GM18873 (cell line): ENCODE measurements at regions not wholly inside any gene's neighbourhood (a gene's known extent, or its start where the extent isn't known, plus 50 kb on each side); places are given as distances from the start of the nearest gene placed in this dataset.
"Not testable (repeated sequence)": the region's sequence is repeated elsewhere in the genome, so short reads cannot be mapped to it uniquely, and the experiment has no call there.

ENCODE experiments used
- ATAC-seq: cut with Tn5 transposase; IDR thresholded peaks from one replicate; pipeline ENCODE4 v1.9.1; 2021; ENCODE audit warnings: mild to moderate bottlenecking, moderate library complexity, moderate number of reproducible peaks; ENCODE audit not compliant: unreplicated experiment, low FRiP score

- ATAC-seq = no peak
These were observed 408.0 kb downstream of the RPS24 start for GRCh38 chr10:78441694-78442093.

DNA sequence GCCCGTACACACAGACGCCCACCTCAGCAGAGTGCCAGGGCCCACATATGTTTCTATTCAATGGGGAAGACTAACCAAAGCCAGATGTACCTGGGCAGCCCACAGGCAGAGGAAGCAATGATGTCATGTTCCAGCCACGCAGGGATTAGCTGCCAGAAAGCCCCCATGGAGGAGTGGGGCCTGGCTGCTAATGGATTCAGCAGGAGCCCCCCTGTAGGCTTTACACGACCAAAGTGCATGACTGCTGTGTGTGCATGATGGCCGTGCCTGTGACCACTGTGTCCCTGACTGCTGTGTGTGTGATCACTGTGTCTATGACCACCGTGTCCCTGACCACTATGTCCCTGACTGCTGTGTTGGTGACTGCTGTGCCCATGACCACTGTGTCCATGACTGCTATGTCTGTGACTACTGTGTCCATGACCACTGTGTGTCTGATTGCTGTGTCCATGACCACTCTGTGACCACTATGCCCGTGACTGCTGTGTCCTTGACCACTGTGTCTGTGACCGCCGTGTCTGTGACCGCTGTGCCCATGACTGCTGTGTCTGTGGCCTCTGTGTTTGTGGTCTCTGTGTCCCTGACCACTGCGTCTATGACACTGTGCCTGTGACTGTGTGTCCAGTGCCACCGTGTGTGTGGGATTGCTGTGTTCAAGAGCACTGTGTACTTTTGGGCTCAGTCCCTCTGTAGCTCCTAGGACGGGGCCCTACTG, 409.3 kb downstream of the RPS24 start:
- no peak for ATAC-seq

- ATAC-seq = no peak
These were observed 410.4 kb downstream of the RPS24 start for GRCh38 chr10:78443900-78444571.

DNA sequence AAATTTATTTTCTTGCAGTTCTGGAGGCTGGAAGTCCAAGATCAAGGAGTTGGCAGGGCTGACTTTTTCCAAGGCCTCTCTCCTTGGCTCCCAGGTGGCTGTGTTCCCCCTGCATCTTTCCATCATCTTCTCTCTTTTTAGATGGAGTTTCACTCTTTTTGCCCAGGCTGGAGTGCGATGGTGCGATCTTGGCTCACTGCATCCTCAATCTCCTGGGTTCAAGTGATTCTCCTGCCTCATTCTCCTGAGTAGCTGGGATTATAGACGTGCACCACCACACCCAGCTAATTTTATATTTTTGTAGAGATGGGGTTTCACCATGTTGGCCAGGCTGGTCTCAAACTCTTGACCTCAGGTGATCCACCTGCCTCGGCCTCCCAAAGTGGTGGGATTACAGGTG, 411.1 kb downstream of the RPS24 start:
- ATAC-seq = not testable (repeated sequence)

DNA sequence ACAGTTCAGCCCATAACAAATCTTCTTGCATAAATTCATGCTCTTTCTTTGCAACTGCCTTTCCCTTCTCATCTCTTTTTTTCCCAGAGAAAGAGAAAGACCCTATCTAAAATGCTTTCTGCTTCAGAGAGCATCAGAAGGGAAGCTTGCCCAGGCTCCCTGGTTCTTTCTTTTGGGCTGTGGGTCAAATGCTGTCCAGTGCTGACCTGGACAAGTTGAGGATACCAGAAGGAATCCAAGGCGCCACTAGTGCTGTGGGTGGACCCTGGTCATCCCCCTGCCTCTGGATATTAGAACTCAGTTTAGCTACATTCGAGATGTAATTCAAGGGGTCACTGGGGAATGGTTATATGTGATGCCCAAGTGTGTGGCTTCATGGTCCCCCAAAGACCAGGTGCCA, 411.6 kb downstream of the RPS24 start:
- ATAC-seq = no peak

DNA sequence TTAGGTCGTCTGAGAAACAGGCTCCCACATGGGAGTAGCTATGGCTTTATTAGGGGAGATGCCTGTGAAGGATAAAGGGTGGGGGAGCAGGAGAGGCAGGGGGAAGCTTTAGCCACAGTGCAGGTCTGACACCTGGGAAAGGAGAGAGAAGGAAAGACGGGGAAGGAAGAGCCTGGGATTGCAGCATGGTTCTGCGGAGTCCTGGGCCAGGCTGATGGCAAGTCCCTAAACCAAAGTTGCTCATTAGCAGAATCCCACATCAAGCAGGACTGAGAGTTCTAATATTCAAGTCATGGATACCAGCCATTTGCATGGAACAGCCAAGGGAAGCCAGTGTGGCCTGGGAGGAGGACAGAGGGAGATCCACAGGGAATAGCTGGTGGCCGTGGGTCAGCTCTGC, 414.8 kb downstream of the RPS24 start:
- no peak for ATAC-seq

DNA sequence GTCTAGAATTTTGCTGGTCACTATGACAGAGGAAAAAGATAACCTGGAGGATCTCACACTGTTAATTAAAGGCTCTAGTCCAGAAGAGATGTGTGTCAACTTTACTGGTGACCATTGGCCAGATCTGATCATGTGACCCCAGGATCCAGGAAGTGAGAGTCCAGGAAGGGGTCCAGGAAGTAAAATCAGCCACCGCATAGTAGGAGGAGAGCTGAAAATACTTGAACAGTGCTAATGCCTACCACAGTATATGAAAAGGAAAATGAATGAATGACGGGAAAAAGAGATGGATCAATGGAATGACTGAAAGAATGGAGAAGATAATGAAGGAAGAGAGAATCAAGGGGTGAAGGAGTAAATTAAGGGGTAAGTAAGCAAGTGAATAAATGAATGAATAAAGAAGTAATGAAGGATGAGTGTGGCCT, 415.3 kb downstream of the RPS24 start:
- ATAC-seq = no peak

DNA sequence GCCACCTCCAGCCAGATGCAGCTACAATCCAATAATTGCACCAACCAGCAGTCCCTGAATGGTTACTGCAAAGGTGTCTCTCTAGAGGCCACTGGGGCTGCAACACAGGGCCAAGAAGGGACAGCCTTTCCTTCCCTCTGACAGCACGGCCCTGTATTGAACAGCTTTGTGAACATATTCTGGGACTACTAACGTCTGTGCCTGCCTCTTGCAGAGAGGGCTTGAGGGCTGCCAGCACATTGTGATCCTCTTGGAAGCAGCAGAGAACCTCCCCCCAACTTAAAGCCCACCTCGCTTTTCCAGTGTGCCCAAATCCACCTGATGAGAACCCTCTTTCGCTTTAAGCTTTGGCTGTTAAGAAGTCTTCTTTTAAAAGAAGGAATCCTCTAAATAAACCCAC, 415.9 kb downstream of the RPS24 start:
- no peak for ATAC-seq

DNA sequence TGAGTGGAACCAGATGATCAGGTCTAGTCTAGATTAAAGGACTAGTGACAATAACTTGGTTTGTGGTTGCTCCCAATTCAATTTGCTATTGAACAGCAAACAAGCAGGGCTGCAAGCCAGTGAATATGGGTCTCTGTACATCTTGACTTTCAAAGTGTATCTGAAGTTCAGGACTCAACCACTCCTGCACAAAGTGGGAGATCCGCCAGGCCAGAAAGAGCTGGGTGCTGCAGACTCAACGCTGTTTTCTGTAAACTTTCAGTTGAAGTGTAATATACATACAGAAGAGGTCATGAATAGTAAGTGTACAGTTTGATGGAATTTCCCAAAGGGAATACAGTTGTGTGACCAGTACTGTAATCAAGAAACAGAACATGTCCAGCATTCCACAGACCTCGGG, 416.6 kb downstream of the RPS24 start:
- no peak for ATAC-seq

GRCh38 chr10:78450807-78451485, 417.3 kb downstream of the RPS24 start:
- ATAC-seq = no peak

GRCh38 chr10:78451592-78451991, 417.9 kb downstream of the RPS24 start:
- ATAC-seq = no peak

GRCh38 chr10:78454123-78454645, 420.5 kb downstream of the RPS24 start:
- no peak for ATAC-seq

DNA sequence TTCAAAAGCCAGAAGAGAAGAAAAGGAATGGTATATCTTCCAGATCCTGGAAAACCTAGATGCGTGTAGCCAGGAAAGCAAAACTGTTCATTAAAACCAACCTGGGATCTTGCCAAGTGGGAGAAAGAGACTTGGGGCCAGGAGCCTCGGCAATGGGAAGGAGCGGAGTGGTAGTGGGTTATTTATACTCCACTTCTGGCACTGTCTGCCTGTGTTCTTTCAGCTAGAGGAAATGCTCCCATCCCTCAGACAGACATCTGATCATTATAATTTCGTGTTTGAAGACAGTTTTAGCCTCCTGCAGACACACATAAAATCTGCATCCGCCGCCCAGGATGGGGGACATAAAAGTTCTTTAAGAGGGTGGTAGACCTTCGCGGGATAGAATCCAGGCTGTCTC, 421.6 kb downstream of the RPS24 start:
- no peak for ATAC-seq

GRCh38 chr10:78455811-78456210, 422.1 kb downstream of the RPS24 start:
- no peak for ATAC-seq

- ATAC-seq = no peak
These were observed 423.2 kb downstream of the RPS24 start for GRCh38 chr10:78456649-78457400.

DNA sequence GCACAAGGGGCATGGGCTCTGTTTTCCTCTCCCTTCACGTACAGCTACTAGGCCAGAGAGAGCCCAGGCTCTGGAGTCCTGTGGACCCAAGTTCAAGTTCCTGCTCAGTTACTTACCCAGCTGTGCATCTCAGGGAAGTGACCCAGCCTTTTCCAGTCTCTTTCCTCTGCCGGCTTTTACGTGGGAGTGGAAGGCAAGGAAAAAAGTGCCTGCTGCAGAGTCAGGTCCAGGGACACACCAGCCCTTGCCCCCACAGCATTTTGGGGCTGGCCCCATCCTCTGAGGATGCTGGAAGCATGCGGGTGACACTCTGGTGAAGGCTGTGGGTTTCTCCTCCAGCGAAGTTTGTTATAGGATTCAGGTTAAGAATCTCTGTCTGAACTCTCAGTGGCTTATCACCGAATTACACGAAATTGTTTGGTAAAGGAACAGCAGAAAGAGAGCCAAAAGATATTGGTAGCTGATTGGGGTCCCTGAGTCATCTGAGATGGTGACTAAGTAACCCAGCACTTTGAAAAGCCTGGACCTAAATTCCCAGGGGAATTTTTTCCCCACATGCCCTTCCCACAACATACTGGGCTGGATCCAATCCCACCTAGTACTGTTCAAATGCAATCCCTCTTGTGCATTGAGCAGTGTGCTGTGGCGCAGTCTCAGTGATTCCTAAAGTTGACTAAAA, 424.3 kb downstream of the RPS24 start:
- ATAC-seq = no peak

DNA sequence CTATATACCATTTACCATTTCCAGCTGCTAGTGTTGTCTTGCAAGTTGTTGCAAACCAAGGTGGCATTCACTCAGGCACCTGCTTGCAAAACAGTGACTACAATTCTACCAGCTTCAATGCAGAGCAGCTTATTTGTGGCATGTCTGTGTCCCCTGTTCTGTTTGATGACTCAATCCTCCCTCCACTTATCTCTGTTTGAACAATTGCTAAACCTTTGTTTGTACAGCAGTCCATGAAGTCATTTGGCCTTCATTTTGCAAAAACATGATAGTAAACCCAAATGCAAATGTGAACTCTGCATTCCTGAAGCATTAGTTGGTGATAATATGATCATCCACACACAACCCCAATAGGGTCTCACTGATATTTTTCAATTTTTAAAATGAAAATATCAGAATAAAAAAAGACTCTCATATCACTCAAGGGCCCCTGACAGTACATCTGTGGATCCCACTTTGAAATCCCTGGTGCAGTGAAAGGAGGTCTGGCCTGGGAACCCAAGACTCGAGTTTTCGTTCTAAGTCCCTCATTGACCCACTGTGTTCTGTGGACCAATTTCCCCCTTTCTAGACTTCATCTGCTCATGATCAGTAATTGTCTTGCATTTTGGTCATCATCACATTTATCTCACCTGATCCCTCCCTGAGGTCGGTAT, 425.4 kb downstream of the RPS24 start:
- ATAC-seq = no peak

- no peak for ATAC-seq
These were observed 426.0 kb downstream of the RPS24 start for GRCh38 chr10:78459639-78460037.

- ATAC-seq = no peak
These were observed 426.5 kb downstream of the RPS24 start for GRCh38 chr10:78460204-78460603.

DNA sequence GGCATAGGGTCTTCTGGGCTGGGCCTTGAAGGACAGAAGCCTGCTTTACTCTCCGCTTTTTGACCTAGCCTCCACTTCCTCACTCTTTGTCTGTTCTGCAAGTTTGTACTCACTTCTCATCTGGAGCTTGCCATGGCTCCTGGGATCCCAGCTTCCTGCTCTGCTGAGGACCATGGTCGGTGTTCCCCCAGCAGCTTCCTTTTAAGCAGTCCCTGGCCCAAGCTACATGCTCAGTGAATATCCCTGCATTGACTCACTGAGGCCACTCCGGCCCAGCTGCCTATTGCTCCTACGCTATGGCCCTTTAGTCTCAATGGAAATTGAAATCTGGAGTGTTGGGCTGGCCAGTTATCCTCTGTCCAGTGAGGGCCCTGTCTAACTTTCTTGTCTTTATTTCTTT, 427.7 kb downstream of the RPS24 start:
- ATAC-seq = no peak
